PC-3 (cell line): ENCODE measurements at regions not wholly inside any gene's neighbourhood (a gene's known extent, or its start where the extent isn't known, plus 50 kb on each side); places are given as distances from the start of the nearest gene placed in this dataset.

ENCODE experiments used
- CTCF ChIP-seq: fragments of 300-600 bp; sonication (generic); conservative IDR thresholded peaks from 2 replicates; pipeline ENCODE4 v1.5.1; 2017; ENCODE audit warnings: antibody characterized with exemption, low read depth, mild to moderate bottlenecking, low read length
- EZH2 ChIP-seq: fragments of 300-600 bp; sonication (generic); IDR thresholded peaks from one replicate; pipeline ENCODE4 v1.6.1; 2017; ENCODE audit warnings: antibody characterized with exemption, mild to moderate bottlenecking, low read length; ENCODE audit not compliant: unreplicated experiment
- EZH2phosphoT487 ChIP-seq: fragments of 300-600 bp; sonication (generic); IDR thresholded peaks from 2 replicates; pipeline ENCODE4 v1.6.1; 2018; ENCODE audit warnings: mild to moderate bottlenecking, antibody characterized with exemption, low read length, borderline replicate concordance

GRCh38 chr2:100630473-100630977, 67.7 kb downstream of the PDCL3 start:
- TF ChIP-seq CTCF (no peak), EZH2 (no peak), EZH2phosphoT487 (no peak)
